Nephron (organoid): ENCODE measurements at regions not wholly inside any gene's neighbourhood (a gene's known extent, or its start where the extent isn't known, plus 50 kb on each side); places are given as distances from the start of the nearest gene placed in this dataset.

Experiments used
- H3K27ac Mint-ChIP-seq, 3 experiments: 2 replicates each; pipeline ENCODE4 v1.8.0; 2020; ENCODE audit warnings: mixed read lengths in 3 of 3, mild to moderate bottlenecking in 2 of 3, moderate library complexity in 1 of 3
- H3K27me3 Mint-ChIP-seq: 2 replicates; pipeline ENCODE4 v1.8.0; 2021; ENCODE audit warnings: low read depth, mild to moderate bottlenecking, moderate library complexity, mixed read lengths
- H3K36me3 Mint-ChIP-seq: 2 replicates; pipeline ENCODE4 v1.8.0; 2020; ENCODE audit warnings: low read depth, mixed read lengths
- H3K4me1 Mint-ChIP-seq: 2 replicates; pipeline ENCODE4 v1.8.0; 2020; ENCODE audit warnings: mixed read lengths
- H3K4me3 Mint-ChIP-seq, 3 experiments: 2 replicates each; pipeline ENCODE4 v1.8.0; 2020; ENCODE audit warnings: mild to moderate bottlenecking in 3 of 3, mixed read lengths in 3 of 3, moderate library complexity in 2 of 3
- H3K9me3 Mint-ChIP-seq: 2 replicates; pipeline ENCODE4 v1.8.0; 2020; ENCODE audit warnings: mixed read lengths
- TF ChIP-seq, protein P1 (sequence below), 3 experiments: fragments of 200-600 bp; sonication (generic); IDR thresholded peaks; one replicate each; pipeline ENCODE4 v1.5.0; 2021; ENCODE audit warnings: antibody characterized with exemption in 3 of 3; ENCODE audit not compliant: unreplicated experiment in 3 of 3

DNA sequence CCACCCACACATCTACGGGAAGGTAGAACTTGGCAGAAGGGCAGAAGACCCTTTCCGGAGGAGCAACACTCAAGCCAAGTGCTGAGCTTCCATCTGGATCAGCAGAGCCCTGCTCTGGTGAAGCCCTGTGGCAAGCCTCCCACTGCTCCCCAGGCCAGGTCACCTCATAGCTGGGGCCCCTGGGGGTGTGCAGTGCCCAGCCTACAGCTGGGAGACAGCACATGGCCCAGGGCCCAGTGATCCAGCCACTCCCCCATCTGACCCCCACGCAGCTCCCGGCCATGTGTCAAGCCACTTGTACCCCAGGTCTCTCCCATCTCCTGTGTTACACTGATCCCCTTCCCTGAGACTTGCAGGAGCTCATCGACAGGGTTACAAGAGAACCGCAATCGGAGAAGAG is 95.7 kb downstream of the RBFOX3 start:
- H3K27ac Mint-ChIP-seq, result no peak overlapping the region
- peaks cover 3% of the 10 kb centered on the region for H3K9me3 Mint-ChIP-seq
- H3K4me1 Mint-ChIP-seq, result peaks cover 27% of the 10 kb centered on the region
- peaks cover 14% of the 10 kb centered on the region for H3K27me3 Mint-ChIP-seq
- H3K36me3 Mint-ChIP-seq, result no peaks in the 10 kb centered on the region
- H3K4me3 Mint-ChIP-seq, result no peak overlapping the region
- TF ChIP-seq, protein P1, sequence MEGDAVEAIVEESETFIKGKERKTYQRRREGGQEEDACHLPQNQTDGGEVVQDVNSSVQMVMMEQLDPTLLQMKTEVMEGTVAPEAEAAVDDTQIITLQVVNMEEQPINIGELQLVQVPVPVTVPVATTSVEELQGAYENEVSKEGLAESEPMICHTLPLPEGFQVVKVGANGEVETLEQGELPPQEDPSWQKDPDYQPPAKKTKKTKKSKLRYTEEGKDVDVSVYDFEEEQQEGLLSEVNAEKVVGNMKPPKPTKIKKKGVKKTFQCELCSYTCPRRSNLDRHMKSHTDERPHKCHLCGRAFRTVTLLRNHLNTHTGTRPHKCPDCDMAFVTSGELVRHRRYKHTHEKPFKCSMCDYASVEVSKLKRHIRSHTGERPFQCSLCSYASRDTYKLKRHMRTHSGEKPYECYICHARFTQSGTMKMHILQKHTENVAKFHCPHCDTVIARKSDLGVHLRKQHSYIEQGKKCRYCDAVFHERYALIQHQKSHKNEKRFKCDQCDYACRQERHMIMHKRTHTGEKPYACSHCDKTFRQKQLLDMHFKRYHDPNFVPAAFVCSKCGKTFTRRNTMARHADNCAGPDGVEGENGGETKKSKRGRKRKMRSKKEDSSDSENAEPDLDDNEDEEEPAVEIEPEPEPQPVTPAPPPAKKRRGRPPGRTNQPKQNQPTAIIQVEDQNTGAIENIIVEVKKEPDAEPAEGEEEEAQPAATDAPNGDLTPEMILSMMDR (IDR thresholded peaks at IDR 0.05; ENCODE audit: unreplicated experiment in 3 of 3), result no peak

DNA sequence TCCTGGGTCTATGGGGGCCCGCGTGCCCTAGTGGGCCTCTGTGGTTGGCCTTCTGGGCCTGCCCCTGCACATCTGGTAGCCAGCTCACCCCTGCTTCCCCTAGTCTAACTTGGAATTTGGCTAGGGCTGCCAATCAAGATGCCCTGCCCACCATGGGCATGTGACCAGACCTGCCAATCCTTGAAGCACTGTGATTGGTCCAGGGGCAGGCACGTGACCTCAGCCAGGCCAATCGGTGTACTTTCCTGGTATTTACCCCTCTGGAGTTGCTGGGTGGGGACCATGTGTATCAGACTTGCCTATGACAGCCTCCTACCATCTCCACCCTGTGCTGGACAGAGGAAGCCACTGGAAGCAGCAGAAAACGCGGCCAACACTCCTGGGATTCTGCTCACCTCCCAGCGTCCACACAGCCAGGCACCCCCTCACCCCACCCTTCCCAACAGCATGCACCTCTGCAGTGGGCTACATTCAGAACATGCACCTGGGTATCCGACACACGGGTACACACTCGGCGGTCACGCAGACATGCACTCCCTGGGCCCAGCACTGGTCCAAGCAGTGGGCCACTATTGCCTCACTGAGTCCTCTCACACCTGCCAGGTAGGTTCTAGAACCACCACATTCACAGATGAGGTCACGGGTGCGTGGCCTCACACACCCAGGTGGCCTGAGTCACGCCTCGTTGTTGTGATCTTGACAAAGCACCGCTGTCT is 96.9 kb downstream of the RBFOX3 start:
- H3K27me3 Mint-ChIP-seq, result peaks cover 14% of the 10 kb centered on the region
- peaks cover 3% of the 10 kb centered on the region for H3K9me3 Mint-ChIP-seq
- peaks cover 27% of the 10 kb centered on the region for H3K4me1 Mint-ChIP-seq
- H3K27ac Mint-ChIP-seq, result no peak overlapping the region
- H3K36me3 Mint-ChIP-seq, result no peaks in the 10 kb centered on the region
- TF ChIP-seq, protein P1 (IDR thresholded peaks at IDR 0.05; ENCODE audit: unreplicated experiment in 3 of 3), result no peak
- no peak overlapping the region for H3K4me3 Mint-ChIP-seq

DNA sequence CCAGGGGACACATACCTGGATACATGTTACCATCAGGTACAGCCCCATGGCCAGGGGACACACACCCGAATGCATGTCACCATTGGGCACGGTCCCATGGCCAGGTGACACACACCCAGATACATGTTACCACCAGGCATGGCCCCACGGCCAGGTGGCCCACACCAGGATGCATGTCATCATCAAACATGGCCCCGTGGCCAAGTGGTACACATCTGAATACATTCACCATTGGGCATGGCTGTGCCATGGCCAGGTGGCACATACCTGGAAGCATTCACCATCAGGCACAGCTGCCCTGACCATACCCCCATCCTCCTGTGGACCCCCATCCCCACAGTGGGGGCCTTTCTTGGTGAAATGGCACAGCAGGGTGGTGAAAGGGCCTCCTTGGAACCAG is 97.6 kb downstream of the RBFOX3 start:
- TF ChIP-seq, protein P1 (IDR thresholded peaks at IDR 0.05; ENCODE audit: unreplicated experiment in 3 of 3), result no peak
- H3K27me3 Mint-ChIP-seq, result peaks cover 10% of the 10 kb centered on the region
- H3K9me3 Mint-ChIP-seq, result peaks cover 3% of the 10 kb centered on the region
- peaks cover 24% of the 10 kb centered on the region for H3K4me1 Mint-ChIP-seq
- H3K27ac Mint-ChIP-seq, result no peak overlapping the region
- no peaks in the 10 kb centered on the region for H3K36me3 Mint-ChIP-seq
- no peak overlapping the region for H3K4me3 Mint-ChIP-seq

DNA sequence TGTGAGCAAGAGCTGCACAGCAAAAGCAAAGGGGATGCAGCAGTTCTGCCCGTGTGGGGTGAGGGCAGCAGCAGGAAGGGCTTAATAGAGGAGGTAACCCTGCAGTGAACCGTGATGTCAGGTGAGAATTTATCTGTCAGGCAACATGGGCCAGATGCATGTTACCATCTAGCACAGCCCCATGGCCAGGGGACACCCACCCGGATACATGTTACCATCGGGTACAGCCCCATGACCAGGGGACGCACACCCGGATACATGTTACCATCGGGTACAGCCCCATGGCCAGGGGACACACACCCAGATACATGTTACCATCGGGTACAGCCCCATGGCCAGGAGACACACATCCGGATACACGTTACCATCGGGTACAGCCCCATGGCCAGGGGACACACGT is 99.4 kb downstream of the RBFOX3 start:
- peaks cover 12% of the 10 kb centered on the region for H3K4me1 Mint-ChIP-seq
- peaks cover 3% of the 10 kb centered on the region for H3K9me3 Mint-ChIP-seq
- no peak overlapping the region for H3K27ac Mint-ChIP-seq
- TF ChIP-seq, protein P1 (IDR thresholded peaks at IDR 0.05; ENCODE audit: unreplicated experiment in 3 of 3), result no peak
- no peaks in the 10 kb centered on the region for H3K36me3 Mint-ChIP-seq
- H3K4me3 Mint-ChIP-seq, result no peak overlapping the region
- H3K27me3 Mint-ChIP-seq, result peaks cover 7% of the 10 kb centered on the region

DNA sequence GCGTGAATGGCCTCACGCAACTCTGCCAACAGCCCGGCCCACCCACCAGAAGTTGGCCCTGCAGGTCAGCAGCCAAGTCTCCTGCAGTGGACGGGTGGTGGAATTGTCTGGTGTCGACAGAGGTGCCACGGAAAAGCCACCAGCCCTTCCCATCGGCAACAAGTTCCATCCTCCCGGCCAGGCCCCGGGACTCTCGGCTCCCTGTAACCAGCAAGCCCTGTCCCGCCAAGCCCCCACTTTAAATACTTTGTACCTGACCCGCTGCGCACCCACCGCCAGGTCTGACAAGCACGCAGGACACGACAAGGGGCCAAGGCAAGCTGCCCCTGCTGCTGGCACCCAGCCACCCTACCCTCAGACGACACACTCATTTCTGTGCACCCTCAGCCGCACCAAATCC is 100.8 kb downstream of the RBFOX3 start:
- Mint-ChIP-seq H3K36me3 (no peaks in the 10 kb centered on the region), H3K4me1 (no peaks in the 10 kb centered on the region), H3K4me3 (no peak overlapping the region), H3K9me3 (peaks cover 3% of the 10 kb centered on the region), H3K27ac (no peak overlapping the region), H3K27me3 (peaks cover 9% of the 10 kb centered on the region)
- TF ChIP-seq, protein P1 (IDR thresholded peaks at IDR 0.05; ENCODE audit: unreplicated experiment in 3 of 3), result no peak

DNA sequence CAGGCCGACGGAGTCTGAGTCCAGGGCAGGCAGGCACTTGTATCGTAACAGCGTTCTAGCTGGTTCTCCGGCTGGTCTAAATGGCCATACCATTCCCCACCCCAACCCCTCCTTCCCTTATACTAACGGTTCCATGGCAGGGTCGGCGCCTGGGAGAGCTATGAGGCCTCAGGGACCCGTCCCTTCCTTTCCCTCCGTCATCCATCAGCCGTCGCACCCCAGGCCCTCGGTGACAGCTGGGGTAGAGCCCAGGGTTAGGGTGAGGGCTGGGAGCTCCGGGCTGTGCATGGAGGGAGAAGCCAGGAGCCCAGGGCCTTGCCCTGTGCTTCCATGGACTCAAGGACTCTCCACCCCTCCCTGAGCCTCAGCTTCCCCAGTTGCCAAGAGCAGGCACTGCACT is 101.4 kb downstream of the RBFOX3 start:
- no peaks in the 10 kb centered on the region for H3K4me1 Mint-ChIP-seq
- peaks cover 14% of the 10 kb centered on the region for H3K27me3 Mint-ChIP-seq
- H3K4me3 Mint-ChIP-seq, result no peak overlapping the region
- no peaks in the 10 kb centered on the region for H3K36me3 Mint-ChIP-seq
- TF ChIP-seq, protein P1 (IDR thresholded peaks at IDR 0.05; ENCODE audit: unreplicated experiment in 3 of 3), result no peak
- H3K27ac Mint-ChIP-seq, result no peak overlapping the region
- peaks cover 6% of the 10 kb centered on the region for H3K9me3 Mint-ChIP-seq
